GM12864 (cell line): ENCODE measurements at regions not wholly inside any gene's neighbourhood (a gene's known extent, or its start where the extent isn't known, plus 50 kb on each side); places are given as distances from the start of the nearest gene placed in this dataset.
A peak's percentile ranks its signal among the peaks of the same experiment; 100 is the strongest.

Experiments
- DNase-seq: peaks from one replicate; pipeline ENCODE4 v3.0.0-alpha.2; 2011; ENCODE audit warnings: low read depth
- H3K4me3 ChIP-seq: 2 replicates; pipeline ENCODE4 v1.5.1; 2011; ENCODE audit warnings: mild to moderate bottlenecking, low read depth, low read length, control low read depth
- CTCF ChIP-seq: IDR thresholded peaks from 2 replicates; pipeline ENCODE4 v1.5.1; 2011; ENCODE audit warnings: low read depth, mild to moderate bottlenecking, moderate library complexity, low read length, control low read depth, inconsistent platforms; ENCODE audit errors: missing control alignments

- no peak for TF ChIP-seq CTCF
- no peak for DNase-seq
- no peak overlapping the region for H3K4me3 ChIP-seq
These were observed 292.1 kb downstream of the STIM2 start for GRCh38 chr4:27152703-27153102.

GRCh38 chr4:27154706-27155105 lies 294.1 kb downstream of the STIM2 start:
- TF ChIP-seq CTCF: no peak
- DNase-seq: no peak
- H3K4me3 ChIP-seq: no peak overlapping the region

GRCh38 chr4:27161191-27161590 lies 300.6 kb downstream of the STIM2 start:
- TF ChIP-seq CTCF: no peak
- H3K4me3 ChIP-seq: no peak overlapping the region
- DNase-seq: no peak

GRCh38 chr4:27168783-27169182 lies 308.1 kb downstream of the STIM2 start:
- H3K4me3 ChIP-seq: no peak overlapping the region
- DNase-seq: no peak
- no peak for TF ChIP-seq CTCF

GRCh38 chr4:27173280-27173679 lies 312.6 kb downstream of the STIM2 start:
- TF ChIP-seq CTCF: no peak
- DNase-seq: no peak
- H3K4me3 ChIP-seq: no peak overlapping the region

- TF ChIP-seq CTCF: peak; percentile 17
- DNase-seq: no peak
- H3K4me3 ChIP-seq: no peak overlapping the region
These were observed 315.8 kb downstream of the STIM2 start for GRCh38 chr4:27176400-27176799.

GRCh38 chr4:27176881-27177280 lies 316.2 kb downstream of the STIM2 start:
- H3K4me3 ChIP-seq: no peak overlapping the region
- DNase-seq: no peak
- no peak for TF ChIP-seq CTCF
